ENCODE measurements at regions not wholly inside any gene's neighbourhood (a gene's known extent, or its start where the extent isn't known, plus 50 kb on each side); places are given as distances from the start of the nearest gene placed in this dataset.
"Not testable (repeated sequence)": the region's sequence is repeated elsewhere in the genome, so short reads cannot be mapped to it uniquely, and the experiment has no call there.

DNA sequence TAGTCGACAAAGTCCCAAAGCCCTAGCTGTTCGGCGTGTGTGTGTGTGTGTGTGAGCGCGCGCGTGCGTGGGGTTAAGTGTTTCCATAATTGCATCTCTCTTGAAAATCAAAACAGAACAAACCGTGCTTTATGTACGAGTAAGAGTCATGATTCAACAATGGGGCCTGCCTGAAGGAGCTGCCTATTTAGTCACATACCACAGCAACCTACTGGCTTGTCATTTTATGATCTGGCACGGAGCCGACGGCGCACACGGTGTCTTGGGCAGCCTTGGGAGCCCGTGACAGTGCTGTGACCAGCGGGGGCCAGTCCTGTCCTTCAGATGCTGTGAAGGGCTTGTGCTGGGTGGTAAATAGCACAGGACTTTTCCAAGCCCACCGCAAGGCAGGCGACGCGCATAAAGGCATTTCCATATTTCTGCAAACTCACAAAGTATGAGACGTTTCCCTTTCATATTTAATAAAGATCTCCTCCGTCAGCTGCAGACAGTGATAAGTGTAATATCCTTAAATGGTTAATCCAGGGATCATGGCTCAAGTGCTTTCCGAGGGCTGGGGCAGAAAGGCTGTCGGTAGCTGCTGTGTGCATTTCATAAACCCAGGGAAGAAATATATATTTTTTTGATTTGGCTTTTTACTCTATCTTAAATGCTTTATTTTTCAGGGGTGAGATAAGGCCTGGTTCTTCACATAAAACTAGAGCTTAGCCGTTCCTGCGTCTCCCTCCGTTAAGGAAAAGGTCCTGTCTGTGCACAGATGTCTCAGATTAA lies 270.2 kb upstream of the IRX1 start:
- Mint-ChIP-seq H3K27ac (ENCODE audit: unreplicated experiment) (no peak overlapping the region), H3K4me3 (no peak overlapping the region), H3K9me3 (peaks cover 2% of the 10 kb centered on the region), H3K27me3 (ENCODE audit: low read depth) (no peaks in the 10 kb centered on the region), H3K36me3 (ENCODE audit: low read depth) (no peaks in the 10 kb centered on the region), H3K4me1 (peaks cover 11% of the 10 kb centered on the region)
- no peak for TF ChIP-seq CTCF (conservative IDR thresholded peaks at IDR 0.05)
- DNase-seq (ENCODE audit: low read depth, low spot score): no peak

GRCh38 chr5:3324421-3325101 lies 271.1 kb upstream of the IRX1 start:
- no peak for DNase-seq (ENCODE audit: low read depth, low spot score)
- TF ChIP-seq CTCF (conservative IDR thresholded peaks at IDR 0.05): no peak
- Mint-ChIP-seq H3K4me1 (peaks cover 11% of the 10 kb centered on the region), H3K36me3 (ENCODE audit: low read depth) (no peaks in the 10 kb centered on the region), H3K4me3 (no peak overlapping the region), H3K9me3 (peaks cover 2% of the 10 kb centered on the region), H3K27ac (ENCODE audit: unreplicated experiment) (no peak overlapping the region), H3K27me3 (ENCODE audit: low read depth) (no peaks in the 10 kb centered on the region)

- not testable (repeated sequence) for H3K27me3 Mint-ChIP-seq (ENCODE audit: low read depth); DNase-seq (ENCODE audit: low read depth, low spot score); H3K9me3 Mint-ChIP-seq; H3K4me3 Mint-ChIP-seq; H3K27ac Mint-ChIP-seq (ENCODE audit: unreplicated experiment); H3K36me3 Mint-ChIP-seq (ENCODE audit: low read depth)
- H3K4me1 Mint-ChIP-seq: peaks cover 11% of the 10 kb centered on the region
These were observed 271.7 kb upstream of the IRX1 start for GRCh38 chr5:3323966-3324365.

DNA sequence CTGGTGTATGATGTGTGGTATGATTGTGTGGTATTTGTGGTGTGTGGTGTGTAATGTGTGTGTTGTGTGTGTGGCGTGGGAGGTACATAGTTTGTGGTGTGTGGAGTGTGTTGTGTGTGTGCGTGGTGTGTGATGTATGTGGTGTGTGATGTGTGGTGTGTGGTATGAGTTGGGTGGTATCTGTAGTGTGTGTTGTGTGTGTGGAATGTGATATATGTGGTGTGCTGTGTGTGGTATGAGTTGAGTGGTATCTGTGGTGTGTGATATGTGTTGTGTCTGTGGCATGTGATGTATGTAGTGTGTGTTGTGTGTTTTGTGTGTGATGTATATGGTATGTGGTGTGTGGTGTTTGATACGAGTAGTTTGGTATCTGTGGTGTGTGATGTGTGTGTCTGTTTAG lies 272.5 kb upstream of the IRX1 start:
- Mint-ChIP-seq H3K27ac (ENCODE audit: unreplicated experiment) (no peak overlapping the region), H3K36me3 (ENCODE audit: low read depth) (no peaks in the 10 kb centered on the region), H3K4me3 (no peak overlapping the region), H3K9me3 (peaks cover 2% of the 10 kb centered on the region), H3K27me3 (ENCODE audit: low read depth) (no peaks in the 10 kb centered on the region), H3K4me1 (peaks cover 11% of the 10 kb centered on the region)
- TF ChIP-seq CTCF (conservative IDR thresholded peaks at IDR 0.05): no peak
- DNase-seq (ENCODE audit: low read depth, low spot score): no peak

DNA sequence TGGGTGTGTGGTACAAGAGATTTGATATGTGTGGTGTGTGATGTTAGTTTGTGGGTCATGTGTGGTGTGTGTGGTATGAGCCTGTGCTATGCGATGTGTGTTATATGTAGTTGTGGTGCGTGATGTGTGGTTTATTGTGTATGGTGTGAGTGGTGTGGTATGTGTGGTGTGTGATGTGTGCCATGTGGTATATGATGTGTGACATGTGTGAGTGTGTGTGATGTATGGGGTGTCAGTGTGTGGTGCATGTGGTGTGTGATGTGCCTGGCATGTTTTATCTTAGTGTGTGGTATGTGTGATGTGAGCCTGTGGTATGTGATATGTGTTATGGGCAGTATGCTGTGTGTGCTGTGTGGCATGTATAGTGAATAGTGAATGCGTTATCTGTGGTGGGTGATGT lies 273.0 kb upstream of the IRX1 start:
- Mint-ChIP-seq H3K27ac (ENCODE audit: unreplicated experiment) (no peak overlapping the region), H3K9me3 (peaks cover 2% of the 10 kb centered on the region), H3K36me3 (ENCODE audit: low read depth) (no peaks in the 10 kb centered on the region), H3K27me3 (ENCODE audit: low read depth) (no peaks in the 10 kb centered on the region), H3K4me3 (no peak overlapping the region), H3K4me1 (peaks cover 11% of the 10 kb centered on the region)
- no peak for DNase-seq (ENCODE audit: low read depth, low spot score)
- TF ChIP-seq CTCF (conservative IDR thresholded peaks at IDR 0.05): no peak

DNA sequence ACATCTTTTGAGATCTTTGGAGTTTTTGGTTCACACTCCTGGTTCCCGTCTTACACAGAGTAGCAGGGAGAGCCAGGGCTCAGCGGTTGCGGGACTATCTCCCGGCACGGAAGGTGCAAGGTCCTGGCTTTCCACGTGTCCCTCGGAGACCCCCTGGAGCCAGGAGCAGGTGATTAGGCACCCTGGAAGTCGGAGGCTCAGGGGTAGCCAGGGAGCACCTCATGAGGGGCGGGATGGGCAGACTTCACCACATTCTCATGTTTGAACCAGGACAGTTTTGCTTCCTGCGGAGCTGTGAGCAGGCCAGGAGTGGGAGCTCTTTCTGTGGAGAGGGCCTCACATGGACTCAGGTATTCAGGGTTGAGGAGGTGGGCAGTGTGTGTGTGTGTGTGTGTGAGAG lies 273.7 kb upstream of the IRX1 start:
- TF ChIP-seq CTCF (conservative IDR thresholded peaks at IDR 0.05): no peak
- DNase-seq (ENCODE audit: low read depth, low spot score): no peak
- peaks cover 11% of the 10 kb centered on the region for H3K4me1 Mint-ChIP-seq
- H3K9me3 Mint-ChIP-seq: peaks cover 2% of the 10 kb centered on the region
- H3K4me3 Mint-ChIP-seq: no peak overlapping the region
- H3K27me3 Mint-ChIP-seq (ENCODE audit: low read depth): no peaks in the 10 kb centered on the region
- no peak overlapping the region for H3K27ac Mint-ChIP-seq (ENCODE audit: unreplicated experiment)
- no peaks in the 10 kb centered on the region for H3K36me3 Mint-ChIP-seq (ENCODE audit: low read depth)
